ENCODE measurements at regions not wholly inside any gene's neighbourhood (a gene's known extent, or its start where the extent isn't known, plus 50 kb on each side); places are given as distances from the start of the nearest gene placed in this dataset.
"Not testable (repeated sequence)": the region's sequence is repeated elsewhere in the genome, so short reads cannot be mapped to it uniquely, and the experiment has no call there.

- Histone ChIP-seq H3K4me3 (ENCODE audit: low read length) (no peak overlapping the region), H3K27me3 (ENCODE audit: control insufficient read depth, insufficient read depth, low read length) (peaks cover 3% of the 10 kb centered on the region), H3K36me3 (ENCODE audit: control insufficient read depth, insufficient read depth, low read length) (no peaks in the 10 kb centered on the region), H3K27ac (ENCODE audit: low read depth, low read length) (no peak overlapping the region), H3K4me1 (ENCODE audit: control insufficient read depth, insufficient read depth, low read length) (no peaks in the 10 kb centered on the region), H3K9ac (ENCODE audit: low read length) (no peak overlapping the region)
Measured at GRCh38 chrX:95721011-95721410, 963.6 kb upstream of the DIAPH2 start.

GRCh38 chrX:95728446-95728845, 956.2 kb upstream of the DIAPH2 start:
- Histone ChIP-seq H3K27me3 (ENCODE audit: control insufficient read depth, insufficient read depth, low read length) (no peaks in the 10 kb centered on the region), H3K4me1 (ENCODE audit: control insufficient read depth, insufficient read depth, low read length) (no peaks in the 10 kb centered on the region), H3K9ac (ENCODE audit: low read length) (no peak overlapping the region), H3K36me3 (ENCODE audit: control insufficient read depth, insufficient read depth, low read length) (no peaks in the 10 kb centered on the region), H3K4me3 (ENCODE audit: low read length) (no peak overlapping the region), H3K27ac (ENCODE audit: low read depth, low read length) (no peak overlapping the region)

GRCh38 chrX:95729401-95729800, 955.2 kb upstream of the DIAPH2 start:
- no peak overlapping the region for H3K9ac ChIP-seq (ENCODE audit: low read length)
- H3K4me3 ChIP-seq (ENCODE audit: low read length), result no peak overlapping the region
- H3K27ac ChIP-seq (ENCODE audit: low read depth, low read length), result no peak overlapping the region
- no peaks in the 10 kb centered on the region for H3K27me3 ChIP-seq (ENCODE audit: control insufficient read depth, insufficient read depth, low read length)
- H3K4me1 ChIP-seq (ENCODE audit: control insufficient read depth, insufficient read depth, low read length), result no peaks in the 10 kb centered on the region
- H3K36me3 ChIP-seq (ENCODE audit: control insufficient read depth, insufficient read depth, low read length), result no peaks in the 10 kb centered on the region

GRCh38 chrX:95733426-95733825, 951.2 kb upstream of the DIAPH2 start:
- Histone ChIP-seq H3K27me3 (ENCODE audit: control insufficient read depth, insufficient read depth, low read length) (no peaks in the 10 kb centered on the region), H3K4me1 (ENCODE audit: control insufficient read depth, insufficient read depth, low read length) (no peaks in the 10 kb centered on the region), H3K27ac (ENCODE audit: low read depth, low read length) (no peak overlapping the region), H3K4me3 (ENCODE audit: low read length) (no peak overlapping the region), H3K9ac (ENCODE audit: low read length) (no peak overlapping the region), H3K36me3 (ENCODE audit: control insufficient read depth, insufficient read depth, low read length) (no peaks in the 10 kb centered on the region)

- H3K4me3 ChIP-seq (ENCODE audit: low read length), result no peak overlapping the region
- H3K27me3 ChIP-seq (ENCODE audit: control insufficient read depth, insufficient read depth, low read length), result no peaks in the 10 kb centered on the region
- no peaks in the 10 kb centered on the region for H3K36me3 ChIP-seq (ENCODE audit: control insufficient read depth, insufficient read depth, low read length)
- no peaks in the 10 kb centered on the region for H3K4me1 ChIP-seq (ENCODE audit: control insufficient read depth, insufficient read depth, low read length)
- no peak overlapping the region for H3K9ac ChIP-seq (ENCODE audit: low read length)
- no peak overlapping the region for H3K27ac ChIP-seq (ENCODE audit: low read depth, low read length)
Measured at GRCh38 chrX:95754411-95754810, 930.2 kb upstream of the DIAPH2 start.

GRCh38 chrX:95760356-95760755, 924.3 kb upstream of the DIAPH2 start:
- Histone ChIP-seq H3K9ac (ENCODE audit: low read length) (no peak overlapping the region), H3K4me1 (ENCODE audit: control insufficient read depth, insufficient read depth, low read length) (no peaks in the 10 kb centered on the region), H3K27me3 (ENCODE audit: control insufficient read depth, insufficient read depth, low read length) (no peaks in the 10 kb centered on the region), H3K27ac (ENCODE audit: low read depth, low read length) (no peak overlapping the region), H3K36me3 (ENCODE audit: control insufficient read depth, insufficient read depth, low read length) (no peaks in the 10 kb centered on the region), H3K4me3 (ENCODE audit: low read length) (no peak overlapping the region)

GRCh38 chrX:95762716-95763115, 921.9 kb upstream of the DIAPH2 start:
- H3K27ac ChIP-seq (ENCODE audit: low read depth, low read length), result no peak overlapping the region
- H3K4me3 ChIP-seq (ENCODE audit: low read length), result no peak overlapping the region
- H3K4me1 ChIP-seq (ENCODE audit: control insufficient read depth, insufficient read depth, low read length), result no peaks in the 10 kb centered on the region

GRCh38 chrX:95764972-95765451, 919.6 kb upstream of the DIAPH2 start:
- H3K4me3 ChIP-seq (ENCODE audit: low read length), result no peak overlapping the region
- H3K4me1 ChIP-seq (ENCODE audit: control insufficient read depth, insufficient read depth, low read length), result no peaks in the 10 kb centered on the region
- no peak overlapping the region for H3K9ac ChIP-seq (ENCODE audit: low read length)

More at GRCh38 chrX:95762716-95763115, 921.9 kb upstream of the DIAPH2 start:
- H3K27me3 ChIP-seq (ENCODE audit: control insufficient read depth, insufficient read depth, low read length), result no peaks in the 10 kb centered on the region
- H3K36me3 ChIP-seq (ENCODE audit: control insufficient read depth, insufficient read depth, low read length), result no peaks in the 10 kb centered on the region
- H3K9ac ChIP-seq (ENCODE audit: low read length), result no peak overlapping the region

GRCh38 chrX:95771198-95771597, 913.4 kb upstream of the DIAPH2 start:
- H3K9ac ChIP-seq (ENCODE audit: low read length); H3K27ac ChIP-seq (ENCODE audit: low read depth, low read length); H3K4me3 ChIP-seq (ENCODE audit: low read length); H3K4me1 ChIP-seq (ENCODE audit: control insufficient read depth, insufficient read depth, low read length); H3K36me3 ChIP-seq (ENCODE audit: control insufficient read depth, insufficient read depth, low read length); H3K27me3 ChIP-seq (ENCODE audit: control insufficient read depth, insufficient read depth, low read length): not testable (repeated sequence)

More at GRCh38 chrX:95764972-95765451, 919.6 kb upstream of the DIAPH2 start:
- Histone ChIP-seq H3K36me3 (ENCODE audit: control insufficient read depth, insufficient read depth, low read length) (no peaks in the 10 kb centered on the region), H3K27me3 (ENCODE audit: control insufficient read depth, insufficient read depth, low read length) (no peaks in the 10 kb centered on the region), H3K27ac (ENCODE audit: low read depth, low read length) (no peak overlapping the region)

- H3K27me3 ChIP-seq (ENCODE audit: control insufficient read depth, insufficient read depth, low read length), result no peaks in the 10 kb centered on the region
- H3K36me3 ChIP-seq (ENCODE audit: control insufficient read depth, insufficient read depth, low read length), result no peaks in the 10 kb centered on the region
- no peaks in the 10 kb centered on the region for H3K4me1 ChIP-seq (ENCODE audit: control insufficient read depth, insufficient read depth, low read length)
- H3K4me3 ChIP-seq (ENCODE audit: low read length), result no peak overlapping the region
- H3K9ac ChIP-seq (ENCODE audit: low read length), result no peak overlapping the region
- H3K27ac ChIP-seq (ENCODE audit: low read depth, low read length), result no peak overlapping the region
Measured at GRCh38 chrX:95791876-95792275, 892.8 kb upstream of the DIAPH2 start.

GRCh38 chrX:95797344-95797743, 887.3 kb upstream of the DIAPH2 start:
- Histone ChIP-seq H3K4me3 (ENCODE audit: low read length) (no peak overlapping the region), H3K36me3 (ENCODE audit: control insufficient read depth, insufficient read depth, low read length) (no peaks in the 10 kb centered on the region), H3K4me1 (ENCODE audit: control insufficient read depth, insufficient read depth, low read length) (no peaks in the 10 kb centered on the region), H3K27me3 (ENCODE audit: control insufficient read depth, insufficient read depth, low read length) (no peaks in the 10 kb centered on the region), H3K27ac (ENCODE audit: low read depth, low read length) (no peak overlapping the region), H3K9ac (ENCODE audit: low read length) (no peak overlapping the region)

- H3K27ac ChIP-seq (ENCODE audit: low read depth, low read length), result no peak overlapping the region
- no peak overlapping the region for H3K9ac ChIP-seq (ENCODE audit: low read length)
- H3K4me3 ChIP-seq (ENCODE audit: low read length), result no peak overlapping the region
- no peaks in the 10 kb centered on the region for H3K36me3 ChIP-seq (ENCODE audit: control insufficient read depth, insufficient read depth, low read length)
- H3K4me1 ChIP-seq (ENCODE audit: control insufficient read depth, insufficient read depth, low read length), result no peaks in the 10 kb centered on the region
- H3K27me3 ChIP-seq (ENCODE audit: control insufficient read depth, insufficient read depth, low read length), result no peaks in the 10 kb centered on the region
Measured at GRCh38 chrX:95823796-95824195, 860.8 kb upstream of the DIAPH2 start.

GRCh38 chrX:95835223-95835622, 849.4 kb upstream of the DIAPH2 start:
- no peak overlapping the region for H3K9ac ChIP-seq (ENCODE audit: low read length)
- no peak overlapping the region for H3K27ac ChIP-seq (ENCODE audit: low read depth, low read length)
- H3K4me1 ChIP-seq (ENCODE audit: control insufficient read depth, insufficient read depth, low read length), result no peaks in the 10 kb centered on the region
- H3K4me3 ChIP-seq (ENCODE audit: low read length), result no peak overlapping the region
- no peaks in the 10 kb centered on the region for H3K27me3 ChIP-seq (ENCODE audit: control insufficient read depth, insufficient read depth, low read length)
- no peaks in the 10 kb centered on the region for H3K36me3 ChIP-seq (ENCODE audit: control insufficient read depth, insufficient read depth, low read length)

Measured in rectal smooth muscle tissue (tissue), 1 donor.